HG02870 (cell line): ENCODE measurements at regions not wholly inside any gene's neighbourhood (a gene's known extent, or its start where the extent isn't known, plus 50 kb on each side); places are given as distances from the start of the nearest gene placed in this dataset.
"Not testable (repeated sequence)": the region's sequence is repeated elsewhere in the genome, so short reads cannot be mapped to it uniquely, and the experiment has no call there.

ENCODE experiments used
- ATAC-seq: cut with Tn5 transposase; IDR thresholded peaks from one replicate; pipeline ENCODE4 v1.9.1; 2021; ENCODE audit warnings: mild to moderate bottlenecking, moderate library complexity; ENCODE audit not compliant: unreplicated experiment

DNA sequence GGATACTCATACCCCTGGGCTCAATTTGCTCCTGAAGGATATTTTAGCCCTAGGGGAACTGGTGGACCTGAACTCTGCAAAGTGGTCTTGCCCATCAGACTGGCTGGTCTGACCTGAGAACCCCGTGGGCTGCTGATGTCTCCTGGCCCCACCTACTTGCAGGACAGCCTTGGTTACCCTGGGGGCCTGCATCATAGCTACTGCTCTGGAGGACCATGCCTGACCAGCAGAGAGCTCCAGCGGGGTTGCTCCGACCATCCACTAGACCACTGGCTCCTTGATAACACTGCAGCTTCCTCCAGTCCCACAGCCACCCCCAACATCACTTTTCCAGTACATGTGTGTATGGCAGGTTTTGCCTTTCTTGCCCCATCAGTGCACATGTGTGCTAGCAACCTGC lies 331.6 kb upstream of the BRINP3 start:
- no peak for ATAC-seq

- ATAC-seq: no peak
These were observed 335.3 kb upstream of the BRINP3 start for GRCh38 chr1:190812996-190813395.

DNA sequence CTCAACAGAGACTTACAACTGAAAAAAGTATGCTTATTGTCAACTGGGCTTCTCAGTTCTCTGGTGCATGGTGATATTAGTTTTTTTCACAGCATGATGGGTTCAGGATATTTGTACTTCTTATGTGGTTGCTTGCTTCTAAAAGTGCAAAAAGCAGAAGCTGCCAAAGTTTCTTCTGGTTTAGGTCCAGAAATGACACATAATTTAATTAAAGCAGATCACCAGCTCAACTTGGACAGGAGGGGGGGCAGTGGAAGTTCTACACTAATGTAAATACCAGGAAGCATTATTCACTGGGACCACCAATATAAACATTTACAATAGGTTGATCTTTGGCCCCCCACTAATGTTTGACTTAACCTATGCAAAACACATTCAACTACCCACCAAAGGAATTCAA lies 354.8 kb upstream of the BRINP3 start:
- no peak for ATAC-seq

- ATAC-seq: no peak
These were observed 358.0 kb upstream of the BRINP3 start for GRCh38 chr1:190835658-190836057.

GRCh38 chr1:190837200-190837599 lies 359.5 kb upstream of the BRINP3 start:
- not testable (repeated sequence) for ATAC-seq

GRCh38 chr1:190837888-190838287 lies 360.2 kb upstream of the BRINP3 start:
- no peak for ATAC-seq

DNA sequence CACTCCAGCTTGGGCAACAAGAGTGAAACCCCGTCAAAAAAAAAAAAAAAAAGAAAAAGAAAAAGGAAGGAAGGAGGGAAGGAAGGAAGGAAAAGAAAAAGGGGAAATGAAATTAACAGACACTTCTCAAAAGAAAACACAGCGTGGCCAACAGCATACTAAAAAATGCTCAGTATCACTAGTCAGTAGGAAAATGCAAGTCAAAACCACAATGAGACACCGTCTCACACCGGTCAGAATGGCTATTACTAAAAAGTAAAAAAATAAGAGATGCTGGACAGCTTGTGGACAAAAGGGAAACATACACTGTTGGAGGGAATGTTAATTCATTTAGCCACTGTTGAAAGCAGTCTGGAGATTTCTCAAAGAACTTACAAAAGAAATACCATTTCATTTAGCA lies 369.5 kb upstream of the BRINP3 start:
- no peak for ATAC-seq

DNA sequence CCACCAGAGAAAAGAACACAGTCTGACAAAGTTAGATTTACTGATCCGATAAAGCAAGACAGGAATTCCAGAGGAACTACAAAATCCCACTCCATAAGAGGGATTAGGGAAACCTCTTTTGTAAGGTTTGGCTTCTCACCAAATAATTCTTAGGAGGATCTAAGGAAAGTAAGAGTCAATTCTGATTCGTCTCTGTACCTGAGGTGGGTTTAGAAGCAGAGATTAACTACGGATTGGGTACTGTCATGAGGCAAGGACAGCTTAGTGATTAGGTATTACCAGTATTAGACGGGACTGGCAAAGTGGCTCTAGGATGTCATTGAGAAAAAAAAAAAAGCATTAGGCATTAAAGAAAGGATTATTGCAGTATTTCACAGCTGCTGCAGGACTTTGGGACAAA lies 371.7 kb upstream of the BRINP3 start:
- ATAC-seq: no peak

GRCh38 chr1:190852611-190853010 lies 374.9 kb upstream of the BRINP3 start:
- no peak for ATAC-seq

- ATAC-seq: no peak
These were observed 380.5 kb upstream of the BRINP3 start for GRCh38 chr1:190858140-190858539.

DNA sequence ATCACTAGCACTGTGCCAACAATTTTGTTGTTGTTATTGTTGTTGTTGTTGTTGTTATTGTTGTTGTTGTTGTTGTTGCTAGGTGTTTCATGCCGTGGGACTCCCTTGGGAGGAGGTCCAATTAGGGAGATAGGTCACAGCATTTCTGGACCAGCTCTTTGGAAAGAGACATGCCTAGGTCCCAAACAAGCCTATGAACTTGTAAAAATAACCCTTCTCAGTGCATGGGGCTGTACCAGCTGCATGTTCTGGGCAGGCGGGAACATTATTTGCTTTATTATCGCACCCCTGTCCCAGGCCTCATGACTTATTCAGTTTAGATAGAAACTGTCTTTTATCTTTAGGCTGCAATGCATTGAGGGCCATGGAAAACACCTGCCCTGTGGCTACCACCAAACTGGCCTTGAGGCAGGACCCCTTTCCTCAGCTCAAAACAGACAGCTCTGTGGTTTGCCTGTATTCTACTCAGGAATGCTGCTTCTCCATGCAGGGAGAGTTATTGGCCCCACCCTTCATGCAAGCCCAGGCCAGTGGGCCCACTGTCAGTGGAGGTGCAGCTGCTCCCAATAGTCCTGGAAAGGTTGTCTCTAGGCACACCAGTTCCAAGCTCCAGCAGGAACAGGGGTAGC lies 386.5 kb upstream of the BRINP3 start:
- no peak for ATAC-seq

- ATAC-seq: no peak
These were observed 402.7 kb upstream of the BRINP3 start for GRCh38 chr1:190880352-190880751.

- ATAC-seq: no peak
These were observed 403.4 kb upstream of the BRINP3 start for GRCh38 chr1:190881064-190881463.

DNA sequence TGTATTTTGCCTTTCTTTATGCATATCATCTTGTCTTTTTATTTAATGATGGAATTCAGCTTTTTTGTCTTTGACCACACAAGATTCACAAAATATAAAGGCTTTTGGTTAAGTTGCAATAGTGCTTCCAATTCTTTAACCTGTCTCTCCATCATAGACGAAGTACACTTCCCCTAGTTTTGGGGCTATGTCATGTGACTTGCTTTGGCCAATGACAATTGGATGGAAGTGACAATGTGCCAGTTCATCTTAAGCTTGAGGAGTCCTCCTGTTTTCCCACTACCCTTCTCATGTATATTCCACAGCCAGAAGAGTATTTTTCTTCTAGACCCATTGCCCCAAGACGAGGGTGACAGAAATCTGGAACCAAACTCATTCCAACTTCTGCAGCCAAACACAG lies 419.6 kb upstream of the BRINP3 start:
- ATAC-seq: no peak

DNA sequence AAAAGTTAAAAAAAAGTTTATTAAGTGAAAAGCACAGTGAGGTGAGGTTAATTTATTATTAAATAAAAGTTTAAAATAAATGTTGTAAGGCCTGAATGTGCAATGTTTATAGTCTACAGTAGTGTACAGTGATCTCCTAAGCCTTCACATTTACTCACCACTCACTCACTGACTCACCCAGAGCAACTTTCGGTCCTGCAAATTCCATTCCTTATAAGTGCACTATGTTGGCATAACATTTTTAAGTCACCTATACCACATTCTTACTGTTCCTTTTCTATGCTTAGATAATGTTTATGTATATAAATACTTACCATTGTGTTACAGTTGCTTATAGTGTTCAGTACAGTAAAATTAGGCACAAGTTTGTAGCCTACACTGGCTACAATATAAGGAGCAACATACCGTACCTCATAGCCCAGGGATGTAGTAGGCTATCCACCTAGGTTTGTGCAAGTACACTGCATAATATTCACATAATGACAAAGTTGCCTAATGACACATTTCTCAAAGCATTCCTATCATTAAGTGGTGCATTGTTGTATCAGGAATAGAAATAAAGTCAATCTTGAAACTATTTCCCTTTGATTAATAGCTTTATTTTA lies 426.5 kb upstream of the BRINP3 start:
- ATAC-seq: no peak

- no peak for ATAC-seq
These were observed 428.6 kb upstream of the BRINP3 start for GRCh38 chr1:190906206-190906725.

- ATAC-seq: no peak
These were observed 430.6 kb upstream of the BRINP3 start for GRCh38 chr1:190908246-190908645.

DNA sequence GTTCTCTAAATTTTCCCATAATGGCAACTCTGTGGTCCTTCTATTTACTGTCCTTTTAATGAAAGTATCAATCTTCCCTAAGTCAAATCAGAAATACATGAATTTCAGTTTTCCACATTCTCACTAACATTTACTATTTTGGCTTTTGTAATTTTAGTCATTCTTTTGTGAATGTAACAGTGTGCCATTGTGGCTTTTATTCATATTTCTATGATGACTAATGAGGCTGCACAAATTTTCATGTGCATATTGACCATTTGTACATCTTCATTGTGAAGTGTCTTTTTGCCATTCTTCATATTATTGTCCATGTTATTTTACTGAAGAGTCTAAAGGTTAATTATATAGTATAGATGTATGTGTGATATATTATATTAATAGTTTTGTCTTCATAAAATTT lies 431.0 kb upstream of the BRINP3 start:
- no peak for ATAC-seq

DNA sequence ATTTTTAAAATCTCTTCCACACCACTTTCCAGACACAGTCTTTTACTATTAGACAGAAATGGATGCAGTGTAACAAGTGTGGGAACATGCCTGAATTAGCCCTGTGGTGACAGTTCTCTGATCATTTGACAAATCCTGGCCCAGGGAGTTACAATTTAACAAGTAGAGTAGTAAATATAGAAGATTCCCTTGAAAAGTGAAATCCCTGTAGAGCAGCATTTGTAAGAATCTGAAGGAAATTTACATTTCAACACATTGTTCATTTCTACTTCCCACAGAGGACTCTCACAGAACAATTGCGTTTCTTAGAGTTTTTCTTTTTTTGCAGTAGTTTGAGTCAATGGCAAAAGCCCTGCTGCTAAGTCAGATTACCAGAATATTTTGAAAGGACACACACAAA lies 458.3 kb upstream of the BRINP3 start:
- ATAC-seq: no peak

DNA sequence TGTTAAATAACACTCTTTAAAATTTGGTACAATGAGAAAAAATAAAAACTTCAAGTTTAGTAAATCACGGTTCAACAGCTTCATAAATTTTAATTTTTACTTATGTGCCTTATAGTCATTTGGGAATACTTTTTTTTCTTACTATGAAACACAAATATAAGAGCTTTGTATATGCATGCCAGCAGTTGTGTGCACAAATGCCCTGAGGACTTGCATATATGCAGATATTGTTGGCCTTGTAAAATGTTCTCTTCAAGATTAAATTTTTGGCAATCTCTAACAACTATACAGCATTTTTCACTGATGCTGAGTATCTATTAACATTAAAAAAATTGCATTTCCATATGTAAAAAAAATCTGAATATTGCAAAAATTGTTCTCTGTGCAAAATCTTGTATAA lies 458.7 kb upstream of the BRINP3 start:
- ATAC-seq: no peak

GRCh38 chr1:190940951-190941350 lies 463.3 kb upstream of the BRINP3 start:
- ATAC-seq: no peak

DNA sequence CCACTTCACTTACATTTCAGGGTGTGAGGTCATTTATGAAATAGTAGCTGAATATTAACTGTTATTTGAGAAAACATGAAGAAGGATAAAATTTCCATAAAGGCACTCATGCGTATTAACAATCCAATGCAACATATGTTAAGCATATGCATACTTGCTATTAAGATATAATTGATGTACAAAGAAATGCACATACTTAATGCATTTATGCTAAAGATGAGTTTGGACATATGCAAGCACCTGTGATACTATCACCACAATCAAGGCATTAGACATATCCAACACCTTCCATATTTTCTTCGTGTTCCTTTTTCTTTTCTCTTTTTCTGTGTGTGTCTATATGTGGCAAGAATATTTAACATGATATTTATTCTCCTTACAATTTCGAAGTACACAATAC lies 464.8 kb upstream of the BRINP3 start:
- ATAC-seq: no peak

GRCh38 chr1:190943722-190944121 lies 466.1 kb upstream of the BRINP3 start:
- ATAC-seq: not testable (repeated sequence)
